Neuronal stem cell (in vitro differentiated cells): ENCODE measurements at regions not wholly inside any gene's neighbourhood (a gene's known extent, or its start where the extent isn't known, plus 50 kb on each side); places are given as distances from the start of the nearest gene placed in this dataset.

Experiments used
- DNase-seq: peaks from one replicate; pipeline ENCODE4 v3.0.0-alpha.2; 2013; ENCODE audit warnings: low spot score
- H2AFZ ChIP-seq: one replicate; pipeline ENCODE4 v1.6.1; 2013; ENCODE audit warnings: mild to moderate bottlenecking, low read length, inconsistent platforms
- H2AK5ac ChIP-seq: 2 replicates; pipeline ENCODE4 v1.6.1; 2013; ENCODE audit warnings: low read depth, mild to moderate bottlenecking, inconsistent platforms, low read length, moderate library complexity, mixed read lengths
- H2BK120ac ChIP-seq: 2 replicates; pipeline ENCODE4 v1.6.1; 2013; ENCODE audit warnings: low read depth, mild to moderate bottlenecking, inconsistent platforms, low read length, moderate library complexity, mixed read lengths
- H2BK12ac ChIP-seq: one replicate; pipeline ENCODE4 v1.6.1; 2013; ENCODE audit warnings: low read length, inconsistent platforms
- H2BK15ac ChIP-seq: 2 replicates; pipeline ENCODE4 v1.6.1; 2013; ENCODE audit warnings: mild to moderate bottlenecking, low read length, inconsistent platforms, mixed read lengths
- H2BK5ac ChIP-seq: one replicate; pipeline ENCODE4 v1.6.1; 2013; ENCODE audit warnings: inconsistent platforms, mild to moderate bottlenecking, low read length, moderate library complexity
- H3K14ac ChIP-seq: one replicate; pipeline ENCODE4 v1.6.1; 2013; ENCODE audit warnings: low read length, inconsistent platforms
- H3K18ac ChIP-seq: 2 replicates; pipeline ENCODE4 v1.6.1; 2013; ENCODE audit warnings: low read length, inconsistent platforms
- H3K23ac ChIP-seq: 2 replicates; pipeline ENCODE4 v1.6.1; 2013; ENCODE audit warnings: low read depth, mild to moderate bottlenecking, mixed read lengths, low read length, inconsistent platforms; ENCODE audit not compliant: poor library complexity
- H3K27ac ChIP-seq: replicated peaks from 3 replicates; pipeline ENCODE4 v1.5.1; 2013; ENCODE audit warnings: low read length, inconsistent platforms
- H3K27me3 ChIP-seq, 3 experiments: 2 replicates each; pipeline ENCODE4 v1.6.1; 2013; ENCODE audit warnings: low read length in 3 of 3, mild to moderate bottlenecking in 2 of 3, inconsistent platforms in 1 of 3, low read depth in 1 of 3, mixed read lengths in 1 of 3, moderate library complexity in 1 of 3; ENCODE audit not compliant: control insufficient read depth in 3 of 3, insufficient read depth in 3 of 3
- H3K36me3 ChIP-seq, 2 donors: replicated peaks in 1 of 2; 2 replicates each; pipeline ENCODE4 v1.6.1; 2013; ENCODE audit warnings: low read length in 2 of 2; ENCODE audit not compliant: control insufficient read depth in 2 of 2, insufficient read depth in 2 of 2
- H3K4ac ChIP-seq: 2 replicates; pipeline ENCODE4 v1.6.1; 2013; ENCODE audit warnings: inconsistent platforms, mild to moderate bottlenecking, low read length, moderate library complexity
- H3K4me1 ChIP-seq, 2 donors: 1 replicate in 1 of 2; 2 replicates in 1 of 2; pipeline ENCODE4 v1.6.1; 2013; ENCODE audit warnings: low read length in 2 of 2, low read depth in 1 of 2; ENCODE audit not compliant: control insufficient read depth in 2 of 2, insufficient read depth in 1 of 2
- H3K4me2 ChIP-seq: one replicate; pipeline ENCODE4 v1.6.1; 2013; ENCODE audit warnings: mild to moderate bottlenecking, low read length, inconsistent platforms; ENCODE audit not compliant: insufficient read depth, poor library complexity, severe bottlenecking
- H3K4me3 ChIP-seq, 2 donors: 2 replicates each; pipeline ENCODE4 v1.5.1; 2013; ENCODE audit warnings: low read length in 2 of 2, mild to moderate bottlenecking in 2 of 2, inconsistent platforms in 1 of 2, moderate library complexity in 1 of 2
- H3K79me1 ChIP-seq: one replicate; pipeline ENCODE4 v1.6.1; 2013; ENCODE audit warnings: low read depth, mild to moderate bottlenecking, inconsistent platforms, low read length, moderate library complexity
- H3K9ac ChIP-seq: one replicate; pipeline ENCODE4 v1.6.1; 2013; ENCODE audit warnings: mild to moderate bottlenecking, low read depth, low read length, inconsistent platforms; ENCODE audit not compliant: poor library complexity
- H3K9me3 ChIP-seq, 2 donors: replicated peaks in 1 of 2; 2 replicates each; pipeline versions ENCODE3 to v1.6.1; 2013; ENCODE audit warnings: low read length in 2 of 2, mild to moderate bottlenecking in 2 of 2, inconsistent platforms in 1 of 2, low read depth in 1 of 2, mixed read lengths in 1 of 2, moderate library complexity in 1 of 2; ENCODE audit not compliant: control insufficient read depth in 2 of 2, insufficient read depth in 1 of 2
- H4K8ac ChIP-seq: one replicate; pipeline ENCODE4 v1.6.1; 2013; ENCODE audit warnings: low read depth, mild to moderate bottlenecking, inconsistent platforms, low read length, moderate library complexity
- H4K91ac ChIP-seq: one replicate; pipeline ENCODE4 v1.6.1; 2013; ENCODE audit warnings: low read length, low read depth, mild to moderate bottlenecking, inconsistent platforms; ENCODE audit not compliant: poor library complexity
- WGBS, 2 donors: extraction: QIAGEN DNeasy Blood & Tissue Kit; methylation state at CpG; one replicate each; pipeline ENCODE4 v1.1.7; 2013; ENCODE audit warnings: missing lambda C conversion rate in 2 of 2, mixed read lengths in 1 of 2; ENCODE audit not compliant: insufficient read length in 2 of 2, insufficient replicate concordance in 1 of 2; ENCODE audit errors: extremely low coverage in 2 of 2; 5-methylcytosine and 5-hydroxymethylcytosine counted together

- Histone ChIP-seq H4K8ac (no peak overlapping the region), H3K27ac (no peak overlapping the region), H3K18ac (no peak overlapping the region), H3K4ac (no peak overlapping the region), H3K14ac (no peak overlapping the region), H2BK120ac (no peak overlapping the region), H3K9ac (no peak overlapping the region), H2BK15ac (no peak overlapping the region), H3K9me3 (no peaks in the 10 kb centered on the region), H3K4me2 (no peak overlapping the region), H2AK5ac (no peak overlapping the region), H2AFZ (no peak overlapping the region), H3K79me1 (no peaks in the 10 kb centered on the region), H4K91ac (no peak overlapping the region), H2BK5ac (no peak overlapping the region), H3K4me3 (no peak overlapping the region), H3K4me1 (peaks cover 3% of the 10 kb centered on the region in 2 donors), H3K27me3 (peaks cover 0 to 2% (median 0%) of the 10 kb centered on the region in 3 experiments), H2BK12ac (no peak overlapping the region), H3K23ac (no peak overlapping the region), H3K36me3 (no peaks in the 10 kb centered on the region)
- no peak for DNase-seq
- no CpG with 5 or more reads among the region's 3 CpGs for WGBS, 2 donors
Observed at GRCh38 chr4:24010573-24010972, 120.7 kb upstream of the PPARGC1A start.

- Histone ChIP-seq H3K79me1 (no peaks in the 10 kb centered on the region), H4K91ac (no peak overlapping the region), H3K4me3 (no peak overlapping the region), H3K4me2 (no peak overlapping the region), H3K27ac (no peak overlapping the region), H3K9me3 (no peaks in the 10 kb centered on the region), H3K18ac (no peak overlapping the region), H2AK5ac (no peak overlapping the region), H3K23ac (no peak overlapping the region), H2BK15ac (no peak overlapping the region), H3K36me3 (no peaks in the 10 kb centered on the region), H2BK5ac (no peak overlapping the region), H3K4ac (no peak overlapping the region), H2BK120ac (no peak overlapping the region), H3K9ac (no peak overlapping the region), H2BK12ac (no peak overlapping the region), H3K4me1 (peaks cover 8 to 10% of the 10 kb centered on the region in 2 donors), H3K14ac (no peak overlapping the region), H4K8ac (no peak overlapping the region), H3K27me3 (peaks cover 0 to 2% (median 0%) of the 10 kb centered on the region in 3 experiments), H2AFZ (peak overlapping the region; percentile 81)
- WGBS, 2 donors = no CpG with 5 or more reads among the region's 10 CpGs
- DNase-seq = no peak
Observed at GRCh38 chr4:24007860-24008261, 118.0 kb upstream of the PPARGC1A start.

GRCh38 chr4:24006269-24006668 lies 116.4 kb upstream of the PPARGC1A start:
- Histone ChIP-seq H4K8ac (no peak overlapping the region), H3K4me1 (peaks cover 8 to 13% of the 10 kb centered on the region in 2 donors), H2BK12ac (no peak overlapping the region), H3K36me3 (no peaks in the 10 kb centered on the region), H2AFZ (no peak overlapping the region), H3K4ac (no peak overlapping the region), H2AK5ac (no peak overlapping the region), H3K79me1 (no peaks in the 10 kb centered on the region), H3K9ac (no peak overlapping the region), H3K4me3 (no peak overlapping the region), H2BK120ac (no peak overlapping the region), H2BK15ac (no peak overlapping the region), H3K27me3 (peaks cover 0 to 2% (median 0%) of the 10 kb centered on the region in 3 experiments), H3K14ac (no peak overlapping the region), H2BK5ac (no peak overlapping the region), H3K23ac (no peak overlapping the region), H4K91ac (no peak overlapping the region), H3K4me2 (no peak overlapping the region), H3K27ac (no peak overlapping the region), H3K9me3 (no peaks in the 10 kb centered on the region), H3K18ac (no peak overlapping the region)
- no CpG with 5 or more reads among the region's 1 CpG for WGBS, 2 donors
- DNase-seq = no peak

DNA sequence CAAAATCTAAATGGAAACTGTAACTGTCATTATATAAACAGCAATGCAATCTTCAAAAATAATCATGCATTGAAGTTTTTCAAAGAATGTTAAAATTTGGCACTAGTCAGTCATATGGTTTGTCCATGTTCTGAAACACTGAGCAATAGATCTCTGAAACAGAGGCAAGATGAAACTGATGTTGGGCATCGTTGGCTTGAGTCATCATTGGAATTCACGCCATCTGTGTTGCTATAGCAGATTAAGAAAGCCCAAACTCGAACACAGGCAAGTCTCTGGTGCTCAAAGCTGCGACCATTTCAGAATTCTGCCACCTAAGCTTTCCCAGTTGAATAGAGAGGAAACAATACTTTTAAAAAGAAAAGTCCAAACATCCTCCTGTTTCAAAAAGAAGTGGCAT lies 114.1 kb upstream of the PPARGC1A start:
- no peak for DNase-seq
- no peak overlapping the region for H3K14ac ChIP-seq

More for the DNA sequence above, 114.1 kb upstream of the PPARGC1A start:
- Histone ChIP-seq H3K4ac (no peak overlapping the region), H2BK15ac (no peak overlapping the region), H2BK12ac (no peak overlapping the region), H4K8ac (no peak overlapping the region), H3K79me1 (no peaks in the 10 kb centered on the region), H3K9me3 (no peaks in the 10 kb centered on the region), H2BK120ac (no peak overlapping the region), H3K23ac (no peak overlapping the region), H3K4me3 (no peak overlapping the region), H3K4me2 (no peak overlapping the region), H3K27me3 (peaks cover 0 to 2% (median 0%) of the 10 kb centered on the region in 3 experiments), H3K36me3 (no peaks in the 10 kb centered on the region), H2BK5ac (no peak overlapping the region), H3K9ac (no peak overlapping the region), H4K91ac (no peak overlapping the region), H2AK5ac (no peak overlapping the region), H3K27ac (no peak overlapping the region), H2AFZ (no peak overlapping the region), H3K4me1 (peaks cover 8 to 13% of the 10 kb centered on the region in 2 donors), H3K18ac (no peak overlapping the region)
- no CpG with 5 or more reads among the region's 4 CpGs for WGBS, 2 donors
